Fibroblast of lung (primary cell): ENCODE measurements at regions not wholly inside any gene's neighbourhood (a gene's known extent, or its start where the extent isn't known, plus 50 kb on each side); places are given as distances from the start of the nearest gene placed in this dataset.

Experiments
- DNase-seq, 2 donors: peaks; one replicate each; pipeline versions ENCODE4 v3.0.0 to v3.0.0-alpha.2; 2010; ENCODE audit warnings: low read depth in 2 of 2
- H2AFZ ChIP-seq: 2 replicates; pipeline ENCODE4 v1.5.1; 2012; ENCODE audit warnings: low read length, control low read depth, inconsistent platforms
- H3K27ac ChIP-seq: 2 replicates; pipeline ENCODE4 v1.5.1; 2011; ENCODE audit warnings: low read length, control low read depth; ENCODE audit not compliant: insufficient read depth
- H3K27me3 ChIP-seq: 2 replicates; pipeline ENCODE4 v1.5.1; 2011; ENCODE audit warnings: mild to moderate bottlenecking, low read length; ENCODE audit not compliant: control insufficient read depth, insufficient read depth
- H3K36me3 ChIP-seq: 2 replicates; pipeline ENCODE4 v1.5.1; 2011; ENCODE audit warnings: low read length; ENCODE audit not compliant: control insufficient read depth, insufficient read depth
- H3K4me1 ChIP-seq: 2 replicates; pipeline ENCODE4 v1.5.1; 2011; ENCODE audit warnings: low read length; ENCODE audit not compliant: control insufficient read depth, insufficient read depth; ENCODE audit errors: extremely low read depth
- H3K4me2 ChIP-seq: 2 replicates; pipeline ENCODE4 v1.5.1; 2011; ENCODE audit warnings: low read length, control low read depth; ENCODE audit not compliant: insufficient read depth; ENCODE audit errors: extremely low read depth
- H3K4me3 ChIP-seq, 4 experiments: fragments of 200-600 bp in 1 of 4; sonication (generic) in 1 of 4; replicated peaks in 1 of 4; 2 replicates each; pipeline ENCODE4 v1.5.1; 2011 to 2016; ENCODE audit warnings: low read length in 4 of 4, low read depth in 3 of 4, mild to moderate bottlenecking in 3 of 4, control low read depth in 2 of 4, inconsistent platforms in 1 of 4, mixed read lengths in 1 of 4; ENCODE audit not compliant: insufficient read depth in 1 of 4; ENCODE audit errors: control extremely low read depth in 1 of 4
- H3K79me2 ChIP-seq: 2 replicates; pipeline ENCODE4 v1.5.1; 2012; ENCODE audit warnings: mild to moderate bottlenecking, low read length, inconsistent platforms; ENCODE audit not compliant: control insufficient read depth, insufficient read depth
- H3K9ac ChIP-seq: 2 replicates; pipeline ENCODE4 v1.5.1; 2011; ENCODE audit warnings: mild to moderate bottlenecking, low read length, control low read depth; ENCODE audit not compliant: insufficient read depth
- H3K9me3 ChIP-seq: 2 replicates; pipeline ENCODE4 v1.5.1; 2012; ENCODE audit warnings: low read depth, low read length; ENCODE audit not compliant: control insufficient read depth, insufficient read depth
- H4K20me1 ChIP-seq: 2 replicates; pipeline ENCODE4 v1.5.1; 2011; ENCODE audit warnings: low read length; ENCODE audit not compliant: control insufficient read depth, insufficient read depth; ENCODE audit errors: extremely low read depth
- EZH2 ChIP-seq: IDR thresholded peaks from 2 replicates; pipeline ENCODE4 v1.5.1; 2012; ENCODE audit warnings: low read length, control low read depth, mild to moderate bottlenecking; ENCODE audit errors: missing control alignments
- TF ChIP-seq, protein P1 (sequence below), 2 donors: IDR thresholded peaks in 1 of 2; conservative IDR thresholded peaks in 1 of 2; 1 replicate in 1 of 2; 2 replicates in 1 of 2; pipeline ENCODE4 v1.5.1; 2011 to 2012; ENCODE audit warnings: low read length in 2 of 2, control low read depth in 1 of 2, inconsistent platforms in 1 of 2, low read depth in 1 of 2, mild to moderate bottlenecking in 1 of 2

DNA sequence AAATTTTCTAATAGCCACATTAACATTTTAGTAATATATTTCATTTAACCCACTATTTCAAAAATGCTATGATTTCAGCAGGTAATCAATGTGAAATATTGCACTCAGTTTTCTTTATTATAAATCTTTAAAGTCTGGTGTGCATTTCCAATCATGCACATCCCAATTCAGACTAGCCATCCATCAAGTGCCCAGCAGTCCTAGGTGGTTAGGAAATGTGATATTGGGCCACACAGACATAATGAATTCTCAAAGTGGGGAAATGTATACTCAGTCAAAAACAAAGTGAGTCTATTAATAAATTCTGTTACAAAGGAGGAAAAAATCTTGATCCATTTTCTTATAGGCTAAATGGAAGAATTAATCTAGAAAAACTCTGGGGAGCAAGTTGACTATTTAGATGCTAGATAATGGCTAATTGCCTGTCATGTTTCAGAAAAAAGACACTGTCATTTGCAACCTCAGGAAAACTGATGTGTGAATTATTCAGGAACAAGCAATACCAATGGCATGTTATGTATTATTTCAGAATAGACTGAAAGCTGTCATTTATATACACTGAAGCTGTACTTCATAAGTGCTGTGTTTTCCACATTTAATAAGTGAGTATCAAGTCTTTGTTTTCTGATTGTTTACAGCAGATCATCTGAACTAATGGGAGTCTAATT lies 629.1 kb upstream of the ADARB2 start:
- Histone ChIP-seq H4K20me1 (no peaks in the 10 kb centered on the region), H3K9me3 (no peaks in the 10 kb centered on the region), H3K4me3 (no peak overlapping the region), H3K36me3 (no peaks in the 10 kb centered on the region), H3K4me2 (no peak overlapping the region), H3K9ac (no peak overlapping the region), H2AFZ (no peak overlapping the region), H3K4me1 (no peaks in the 10 kb centered on the region), H3K27me3 (no peaks in the 10 kb centered on the region), H3K27ac (no peak overlapping the region), H3K79me2 (no peaks in the 10 kb centered on the region)
- no peak for DNase-seq
- TF ChIP-seq EZH2 = no peak
- TF ChIP-seq, protein P1, sequence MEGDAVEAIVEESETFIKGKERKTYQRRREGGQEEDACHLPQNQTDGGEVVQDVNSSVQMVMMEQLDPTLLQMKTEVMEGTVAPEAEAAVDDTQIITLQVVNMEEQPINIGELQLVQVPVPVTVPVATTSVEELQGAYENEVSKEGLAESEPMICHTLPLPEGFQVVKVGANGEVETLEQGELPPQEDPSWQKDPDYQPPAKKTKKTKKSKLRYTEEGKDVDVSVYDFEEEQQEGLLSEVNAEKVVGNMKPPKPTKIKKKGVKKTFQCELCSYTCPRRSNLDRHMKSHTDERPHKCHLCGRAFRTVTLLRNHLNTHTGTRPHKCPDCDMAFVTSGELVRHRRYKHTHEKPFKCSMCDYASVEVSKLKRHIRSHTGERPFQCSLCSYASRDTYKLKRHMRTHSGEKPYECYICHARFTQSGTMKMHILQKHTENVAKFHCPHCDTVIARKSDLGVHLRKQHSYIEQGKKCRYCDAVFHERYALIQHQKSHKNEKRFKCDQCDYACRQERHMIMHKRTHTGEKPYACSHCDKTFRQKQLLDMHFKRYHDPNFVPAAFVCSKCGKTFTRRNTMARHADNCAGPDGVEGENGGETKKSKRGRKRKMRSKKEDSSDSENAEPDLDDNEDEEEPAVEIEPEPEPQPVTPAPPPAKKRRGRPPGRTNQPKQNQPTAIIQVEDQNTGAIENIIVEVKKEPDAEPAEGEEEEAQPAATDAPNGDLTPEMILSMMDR (conservative IDR thresholded peaks at IDR 0.05 in 1 of 2, IDR thresholded peaks at IDR 0.05 in 1 of 2; ENCODE audit: low read depth in 1 of 2, low read length in 2 of 2) = no peak

DNA sequence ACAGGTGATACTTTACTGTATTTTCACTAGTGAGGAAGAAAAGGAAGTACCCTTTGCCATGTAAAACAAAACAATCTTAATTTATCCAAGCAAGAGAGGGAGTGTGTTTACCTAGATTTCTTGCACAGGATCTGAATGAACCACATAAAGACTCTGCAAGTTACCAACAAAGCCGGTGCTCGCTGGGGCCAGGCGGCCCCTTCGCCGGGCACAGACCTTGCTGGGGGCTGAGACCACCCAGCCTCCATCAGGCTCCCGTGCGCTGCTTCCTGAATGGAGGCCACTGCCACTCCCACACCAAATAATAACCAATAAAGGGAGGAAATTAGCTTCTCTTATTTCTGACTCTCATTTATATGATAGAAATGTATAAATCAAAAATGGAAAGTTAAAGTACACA lies 625.0 kb upstream of the ADARB2 start:
- no peak overlapping the region for H3K4me2 ChIP-seq
- H3K27ac ChIP-seq = no peak overlapping the region
- TF ChIP-seq, protein P1 (conservative IDR thresholded peaks at IDR 0.05 in 1 of 2, IDR thresholded peaks at IDR 0.05 in 1 of 2; ENCODE audit: low read depth in 1 of 2, low read length in 2 of 2) = no peak
- TF ChIP-seq EZH2 = no peak
- no peak overlapping the region for H3K9ac ChIP-seq
- H3K9me3 ChIP-seq = no peaks in the 10 kb centered on the region
- H3K4me1 ChIP-seq = no peaks in the 10 kb centered on the region
- no peaks in the 10 kb centered on the region for H3K36me3 ChIP-seq
- no peaks in the 10 kb centered on the region for H3K27me3 ChIP-seq
- no peak overlapping the region for H3K4me3 ChIP-seq
- H2AFZ ChIP-seq = no peak overlapping the region
- DNase-seq = no peak
- H4K20me1 ChIP-seq = no peaks in the 10 kb centered on the region
- H3K79me2 ChIP-seq = no peaks in the 10 kb centered on the region

DNA sequence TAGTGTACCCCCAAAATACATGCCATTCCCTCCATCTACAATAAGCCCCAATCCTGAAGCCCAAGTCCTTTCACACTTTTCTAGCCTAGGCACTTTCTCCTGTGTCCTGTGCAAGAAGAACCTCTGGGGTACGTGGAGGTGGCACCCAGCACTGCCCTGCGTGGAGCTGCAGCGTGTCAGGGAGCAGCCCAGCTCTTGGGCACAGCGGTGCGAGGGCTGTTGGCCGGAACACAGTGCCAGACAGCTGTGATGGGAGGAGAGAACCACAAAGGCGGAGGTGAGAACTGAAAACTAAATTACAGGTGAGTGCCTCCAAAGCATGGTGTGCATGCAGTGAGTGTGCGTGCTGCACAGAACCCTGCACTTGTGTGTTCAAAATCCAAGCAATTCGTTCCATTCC lies 621.3 kb upstream of the ADARB2 start:
- H4K20me1 ChIP-seq = no peaks in the 10 kb centered on the region
- H2AFZ ChIP-seq = no peak overlapping the region
- H3K79me2 ChIP-seq = no peaks in the 10 kb centered on the region
- no peak overlapping the region for H3K9ac ChIP-seq
- no peak overlapping the region for H3K4me3 ChIP-seq
- no peaks in the 10 kb centered on the region for H3K36me3 ChIP-seq
- no peaks in the 10 kb centered on the region for H3K27me3 ChIP-seq
- no peaks in the 10 kb centered on the region for H3K9me3 ChIP-seq
- no peak overlapping the region for H3K27ac ChIP-seq
- H3K4me2 ChIP-seq = no peak overlapping the region
- no peaks in the 10 kb centered on the region for H3K4me1 ChIP-seq
- DNase-seq = no peak
- TF ChIP-seq EZH2 = no peak
- TF ChIP-seq, protein P1 (conservative IDR thresholded peaks at IDR 0.05 in 1 of 2, IDR thresholded peaks at IDR 0.05 in 1 of 2; ENCODE audit: low read depth in 1 of 2, low read length in 2 of 2) = no peak
